Breast epithelium (tissue), 4 donors: ENCODE measurements at regions not wholly inside any gene's neighbourhood (a gene's known extent, or its start where the extent isn't known, plus 50 kb on each side); places are given as distances from the start of the nearest gene placed in this dataset.
A peak's percentile ranks its signal among the peaks of the same experiment; 100 is the strongest.

Source experiments
- DNase-seq, 2 donors: peaks; one replicate each; pipeline ENCODE4 v3.0.0-alpha.2; 2019; ENCODE audit warnings: low spot score in 2 of 2
- H3K27ac ChIP-seq, 2 donors: fragments of 200-600 bp; sonication (generic) in 1 of 2; one replicate each; pipeline ENCODE4 v1.5.1; 2016 to 2019; ENCODE audit warnings: mild to moderate bottlenecking in 1 of 2
- H3K27me3 ChIP-seq, 2 donors: fragments of 200-600 bp; sonication (generic) in 1 of 2; one replicate each; pipeline versions ENCODE4 v1.5.1 to v1.6.0; 2017 to 2019; ENCODE audit warnings: control low read depth in 1 of 2, mild to moderate bottlenecking in 1 of 2
- H3K36me3 ChIP-seq: fragments of 200-600 bp; one replicate; pipeline ENCODE4 v1.5.1; 2019
- H3K4me1 ChIP-seq, 2 donors: fragments of 200-600 bp; sonication (generic); one replicate each; pipeline ENCODE4 v1.5.1; 2016 to 2019; ENCODE audit warnings: control low read depth in 1 of 2
- H3K4me3 ChIP-seq, 3 donors: fragments of 200-600 bp; sonication (generic); 1 replicate in 2 of 3; 2 replicates in 1 of 3; pipeline ENCODE4 v1.5.1; 2016 to 2019; ENCODE audit warnings: mild to moderate bottlenecking in 3 of 3, moderate library complexity in 2 of 3
- H3K9me3 ChIP-seq, 2 donors: fragments of 200-600 bp; sonication (generic) in 1 of 2; one replicate each; pipeline ENCODE4 v1.5.1; 2016 to 2019; ENCODE audit warnings: control low read depth in 1 of 2
- CTCF ChIP-seq, 3 donors: fragments of 450-650 bp; IDR thresholded peaks; one replicate each; pipeline ENCODE4 v1.5.1; 2016 to 2017; ENCODE audit warnings: antibody characterized with exemption in 3 of 3, mild to moderate bottlenecking in 3 of 3, moderate library complexity in 3 of 3
- POLR2A ChIP-seq: fragments of 450-650 bp; IDR thresholded peaks from one replicate; pipeline ENCODE4 v1.6.1; 2016; ENCODE audit warnings: antibody characterized with exemption, mild to moderate bottlenecking, moderate library complexity
- POLR2AphosphoS5 ChIP-seq, 3 donors: sonication (generic); formaldehyde crosslinking; IDR thresholded peaks; one replicate each; pipeline ENCODE4 v1.6.1; 2017; ENCODE audit warnings: antibody characterized with exemption in 3 of 3
- intact Hi-C: fragments of 100-400 bp; cut with DNase I; formaldehyde crosslinking; loops from one replicate; pipeline ENCODE4 v1.15.1; 2023; ENCODE audit warnings: low total_unique reads

- intact Hi-C loops = no loop called here
- H3K27ac ChIP-seq = no peak overlapping the region
- no peak for TF ChIP-seq POLR2AphosphoS5 (IDR thresholded peaks at IDR 0.05)
- no peak for TF ChIP-seq CTCF (IDR thresholded peaks at IDR 0.05)
- no peak for TF ChIP-seq POLR2A
- H3K4me3 ChIP-seq = no peak overlapping the region
- no peaks in the 10 kb centered on the region for H3K4me1 ChIP-seq
- H3K9me3 ChIP-seq = peaks cover 0 to 4% of the 10 kb centered on the region in 2 donors
- peak in 1 of 2 donors; percentile 55 for DNase-seq
- no peaks in the 10 kb centered on the region for H3K36me3 ChIP-seq
- H3K27me3 ChIP-seq = no peaks in the 10 kb centered on the region
Measured at GRCh38 chr7:114823290-114823689, 98.6 kb upstream of the MDFIC start.

- Histone ChIP-seq H3K4me1 (no peaks in the 10 kb centered on the region), H3K36me3 (no peaks in the 10 kb centered on the region), H3K27ac (no peak overlapping the region), H3K4me3 (no peak overlapping the region), H3K27me3 (no peaks in the 10 kb centered on the region), H3K9me3 (peaks cover 0 to 4% of the 10 kb centered on the region in 2 donors)
- intact Hi-C loops = no loop called here
- no peak for DNase-seq
- TF ChIP-seq POLR2AphosphoS5 (IDR thresholded peaks at IDR 0.05) (no peak), CTCF (IDR thresholded peaks at IDR 0.05) (no peak), POLR2A (no peak)
Measured at GRCh38 chr7:114825423-114825951, 96.4 kb upstream of the MDFIC start.

GRCh38 chr7:114830952-114831351, 90.9 kb upstream of the MDFIC start:
- H3K4me1 ChIP-seq = no peaks in the 10 kb centered on the region
- H3K4me3 ChIP-seq = no peak overlapping the region
- no peaks in the 10 kb centered on the region for H3K27me3 ChIP-seq
- DNase-seq = no peak
- no peaks in the 10 kb centered on the region for H3K36me3 ChIP-seq
- intact Hi-C loops = no loop called here
- peaks cover 0 to 4% of the 10 kb centered on the region in 2 donors for H3K9me3 ChIP-seq
- TF ChIP-seq CTCF (IDR thresholded peaks at IDR 0.05) = no peak
- TF ChIP-seq POLR2AphosphoS5 (IDR thresholded peaks at IDR 0.05) = no peak
- no peak for TF ChIP-seq POLR2A
- H3K27ac ChIP-seq = no peak overlapping the region

GRCh38 chr7:114832906-114833595, 88.8 kb upstream of the MDFIC start:
- H3K36me3 ChIP-seq = no peaks in the 10 kb centered on the region
- TF ChIP-seq POLR2A (no peak), POLR2AphosphoS5 (IDR thresholded peaks at IDR 0.05) (no peak), CTCF (IDR thresholded peaks at IDR 0.05) (no peak)
- no peak overlapping the region for H3K4me3 ChIP-seq
- no peaks in the 10 kb centered on the region for H3K27me3 ChIP-seq
- H3K27ac ChIP-seq = no peak overlapping the region
- no peak for DNase-seq
- no peaks in the 10 kb centered on the region for H3K4me1 ChIP-seq
- H3K9me3 ChIP-seq = no peaks in the 10 kb centered on the region
- intact Hi-C loops = no loop called here

- Histone ChIP-seq H3K9me3 (no peaks in the 10 kb centered on the region), H3K36me3 (no peaks in the 10 kb centered on the region), H3K27ac (no peak overlapping the region), H3K4me3 (no peak overlapping the region), H3K4me1 (no peaks in the 10 kb centered on the region), H3K27me3 (no peaks in the 10 kb centered on the region)
- no peak for TF ChIP-seq POLR2A
- TF ChIP-seq CTCF (IDR thresholded peaks at IDR 0.05) = no peak
- TF ChIP-seq POLR2AphosphoS5 (IDR thresholded peaks at IDR 0.05) = no peak
- no peak for DNase-seq
- intact Hi-C loops = no loop called here
Measured at GRCh38 chr7:114835303-114835702, 86.6 kb upstream of the MDFIC start.
